GM12878 (cell line): ENCODE measurements at regions not wholly inside any gene's neighbourhood (a gene's known extent, or its start where the extent isn't known, plus 50 kb on each side); places are given as distances from the start of the nearest gene placed in this dataset.

Source experiments
- ATAC-seq: fragments of 200-7000 bp; cut with Tn5 transposase; 3 replicates; pipeline ENCODE4 v1.9.1; 2020; ENCODE audit warnings: mild to moderate bottlenecking, moderate library complexity
- BruUV-seq: library from RNA; stranded (reverse); fragments of 400-500 nt; replicated peaks from 2 replicates; lab custom pipeline; 2021; lab: Mats Ljungman, UMichigan
- CTCF ChIA-PET: fragments of 300-600 bp; sonication (Branson Sonifier 250); formaldehyde crosslinking; extraction: SDS; loops from one replicate; lab custom pipeline; 2021; ENCODE audit warnings: inconsistent platforms; lab: Yijun Ruan, JAX
- POLR2A ChIA-PET: fragments of 350-600 bp; formaldehyde crosslinking; extraction: SDS; loops from one replicate; lab custom pipeline; 2021; ENCODE audit warnings: inconsistent platforms; lab: Charles Lee
- RAD21 ChIA-PET: fragments of 300-600 bp; sonication (Branson Sonifier 250); formaldehyde crosslinking; loops from one replicate; lab custom pipeline; 2023; ENCODE audit warnings: antibody characterized with exemption; ENCODE audit not compliant: unreplicated experiment; lab: Charles Lee
- SMC1A ChIA-PET: fragments of 300-600 bp; sonication (Branson Sonifier 250); formaldehyde crosslinking; loops from one replicate; lab custom pipeline; 2023; ENCODE audit not compliant: unreplicated experiment, uncharacterized antibody; lab: Charles Lee
- DNase-seq: peaks from one replicate; pipeline ENCODE4 v3.0.0-alpha.2; 2011; ENCODE audit warnings: low read depth, low spot score
- FAIRE-seq: peaks from 3 replicates; lab custom pipeline; 2011; peaks lifted over from hg19 to GRCh38; lab: Jason Lieb, UNC
- H2AFZ ChIP-seq: 2 replicates; pipeline ENCODE4 v1.6.0; 2011; ENCODE audit warnings: low read depth, low read length, control low read depth; ENCODE audit not compliant: control insufficient read depth
- H3K27ac ChIP-seq: 2 replicates; pipeline ENCODE4 v1.5.1; 2011; ENCODE audit warnings: control low read depth; ENCODE audit not compliant: control insufficient read depth, insufficient read depth
- H3K27me3 ChIP-seq, 2 experiments: replicated peaks in 1 of 2; 2 replicates each; pipeline versions ENCODE4 v1.6.0 to v1.6.1; 2011; ENCODE audit warnings: low read length in 1 of 2; ENCODE audit not compliant: control insufficient read depth in 2 of 2, insufficient read depth in 2 of 2
- H3K36me3 ChIP-seq, 2 experiments: 2 replicates each; pipeline ENCODE4 v1.5.1; 2011; ENCODE audit warnings: low read length in 1 of 2; ENCODE audit not compliant: control insufficient read depth in 2 of 2, insufficient read depth in 2 of 2
- H3K4me1 ChIP-seq: 2 replicates; pipeline ENCODE4 v1.6.1; 2011; ENCODE audit warnings: mild to moderate bottlenecking, low read length, moderate library complexity, mixed read lengths; ENCODE audit not compliant: control insufficient read depth, insufficient read depth
- H3K4me2 ChIP-seq: 2 replicates; pipeline ENCODE4 v1.6.0; 2011; ENCODE audit warnings: control low read depth; ENCODE audit not compliant: control insufficient read depth, insufficient read depth
- H3K4me3 ChIP-seq: fragments of 200-600 bp; sonication (generic); 2 replicates; pipeline ENCODE4 v1.5.1; 2016
- H3K79me2 ChIP-seq: 2 replicates; pipeline ENCODE4 v1.6.0; 2011; ENCODE audit warnings: low read length; ENCODE audit not compliant: control insufficient read depth, insufficient read depth
- H3K9ac ChIP-seq: 2 replicates; pipeline ENCODE4 v1.8.0; 2011; ENCODE audit warnings: low read length, control low read depth, mixed read lengths; ENCODE audit not compliant: control insufficient read depth, insufficient read depth
- H3K9me3 ChIP-seq: replicated peaks from 3 replicates; pipeline ENCODE4 v1.5.1; 2011; ENCODE audit warnings: mild to moderate bottlenecking, low read length; ENCODE audit not compliant: control insufficient read depth, insufficient read depth
- H4K20me1 ChIP-seq: 2 replicates; pipeline ENCODE4 v1.6.0; 2011; ENCODE audit not compliant: control insufficient read depth, insufficient read depth
- BACH1 ChIP-seq: fragments of 450-650 bp; IDR thresholded peaks from 2 replicates; pipeline ENCODE4 v1.6.1; 2017; ENCODE audit warnings: mild to moderate bottlenecking, borderline replicate concordance
- BCL11A ChIP-seq: IDR thresholded peaks from 2 replicates; pipeline ENCODE4 v1.6.1; 2011; ENCODE audit warnings: low read depth, low read length
- CHD1 ChIP-seq: IDR thresholded peaks from 2 replicates; pipeline ENCODE4 v1.6.1; 2012; ENCODE audit warnings: low read depth, low read length, improper control_type of control experiment
- CREM ChIP-seq: IDR thresholded peaks from 2 replicates; pipeline ENCODE4 v1.6.1; 2014; ENCODE audit warnings: antibody characterized with exemption, low read depth
- FOXK2 ChIP-seq: fragments of 450-650 bp; IDR thresholded peaks from 2 replicates; pipeline ENCODE4 v1.6.1; 2017; ENCODE audit warnings: mild to moderate bottlenecking, moderate library complexity
- KAT2A ChIP-seq: conservative IDR thresholded peaks from 2 replicates; pipeline ENCODE4 v1.6.1; 2011; ENCODE audit warnings: low read depth, low read length; ENCODE audit not compliant: control insufficient read depth
- PAX8 ChIP-seq: fragments of 450-650 bp; IDR thresholded peaks from 2 replicates; pipeline ENCODE4 v1.6.1; 2017; ENCODE audit warnings: mild to moderate bottlenecking, moderate library complexity
- PML ChIP-seq: IDR thresholded peaks from 2 replicates; pipeline ENCODE4 v1.6.1; 2012; ENCODE audit warnings: low read length, inconsistent platforms
- RAD21 ChIP-seq: IDR thresholded peaks from 2 replicates; pipeline ENCODE4 v1.6.1; 2011; ENCODE audit warnings: mild to moderate bottlenecking, low read depth, low read length, moderate library complexity; ENCODE audit not compliant: insufficient read depth
- RBBP5 ChIP-seq: fragments of 200-600 bp; sonication (generic); conservative IDR thresholded peaks from 2 replicates; pipeline ENCODE4 v1.6.1; 2016
- SIN3A ChIP-seq: IDR thresholded peaks from 2 replicates; pipeline ENCODE4 v1.6.1; 2012; ENCODE audit warnings: low read depth, low read length, improper control_type of control experiment
- SMAD5 ChIP-seq: IDR thresholded peaks from 2 replicates; pipeline ENCODE4 v1.6.1; 2016; ENCODE audit warnings: antibody characterized with exemption, low read depth
- SP1 ChIP-seq: IDR thresholded peaks from one replicate; pipeline ENCODE4 v1.6.1; 2011; ENCODE audit warnings: low read depth, low read length
- SPI1 ChIP-seq: IDR thresholded peaks from 2 replicates; pipeline ENCODE4 v1.6.1; 2011; ENCODE audit warnings: low read depth, mild to moderate bottlenecking, low read length, moderate library complexity, borderline replicate concordance; ENCODE audit not compliant: insufficient read depth
- ZNF207 ChIP-seq: fragments of 450-650 bp; IDR thresholded peaks from 2 replicates; pipeline ENCODE4 v1.6.1; 2014; ENCODE audit warnings: antibody characterized with exemption, mild to moderate bottlenecking, borderline replicate concordance
- ZNF24 ChIP-seq: fragments of 450-650 bp; IDR thresholded peaks from 2 replicates; pipeline ENCODE4 v1.6.1; 2017; ENCODE audit warnings: antibody characterized with exemption, mild to moderate bottlenecking
- ZSCAN29 ChIP-seq: fragments of 450-650 bp; IDR thresholded peaks from 2 replicates; pipeline ENCODE4 v1.6.1; 2017; ENCODE audit warnings: mild to moderate bottlenecking, moderate library complexity
- WGBS: methylation state at CpG from one replicate; pipeline ENCODE4 v1.1.6; 2016; ENCODE audit warnings: low lambda C conversion rate; ENCODE audit not compliant: insufficient replicate concordance, insufficient coverage; ENCODE audit errors: missing lambda C conversion rate; 5-methylcytosine and 5-hydroxymethylcytosine counted together
- in situ Hi-C: fragments of 300-500 bp; cut with MboI; formaldehyde crosslinking; loops from 9 replicates; pipeline ENCODE4 v1.14.3; 2018; ENCODE audit warnings: mixed read lengths
- intact Hi-C: fragments of 100-400 bp; cut with micrococcal nuclease; formaldehyde crosslinking; loops from one replicate; pipeline ENCODE4 v1.14.2; 2022; ENCODE audit not compliant: unreplicated experiment
- TF ChIP-seq, protein P1 (sequence below): fragments of 450-650 bp; IDR thresholded peaks from 2 replicates; pipeline ENCODE4 v1.6.1; 2017; ENCODE audit warnings: borderline replicate concordance
- TF ChIP-seq, protein P2 (sequence below): fragments of 450-650 bp; IDR thresholded peaks from 2 replicates; pipeline ENCODE4 v1.6.1; 2016; ENCODE audit warnings: mild to moderate bottlenecking, moderate library complexity, borderline replicate concordance

DNA sequence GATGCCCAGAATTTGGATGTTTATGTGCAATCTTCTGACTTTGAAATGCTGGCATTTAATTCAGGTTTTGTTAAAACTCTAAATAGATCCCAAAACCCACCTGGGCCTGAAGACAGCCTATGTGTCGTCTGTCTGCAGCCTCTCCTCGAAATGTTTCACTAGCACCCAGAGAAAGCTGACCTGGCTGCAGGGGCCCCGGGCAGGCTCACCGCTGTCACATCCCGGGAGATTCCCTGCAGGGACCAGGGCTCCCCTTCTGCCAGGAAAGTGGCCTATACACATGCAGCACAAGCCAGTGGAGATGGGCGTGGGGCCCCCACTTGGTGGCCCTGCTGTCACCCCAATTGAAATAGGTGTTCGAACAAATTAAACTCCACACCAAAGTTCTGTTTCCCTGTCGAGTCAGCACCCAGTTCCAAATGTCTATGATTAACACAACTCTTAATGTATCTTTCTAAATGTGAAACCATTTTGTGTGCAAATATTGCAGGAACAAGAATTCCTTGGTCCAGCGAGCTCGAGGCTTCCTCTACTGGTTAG, 145.8 kb upstream of the ZNF507 start:
- TF ChIP-seq ZSCAN29 (no peak), RAD21 (no peak), ZNF24 (no peak), SP1 (no peak), PML (no peak), KAT2A (no peak), SPI1 (no peak), CHD1 (no peak), FOXK2 (no peak), BACH1 (no peak), BCL11A (no peak), ZNF207 (no peak), SMAD5 (no peak), CREM (no peak), PAX8 (no peak), SIN3A (no peak), RBBP5 (no peak)
- TF ChIP-seq, protein P1, sequence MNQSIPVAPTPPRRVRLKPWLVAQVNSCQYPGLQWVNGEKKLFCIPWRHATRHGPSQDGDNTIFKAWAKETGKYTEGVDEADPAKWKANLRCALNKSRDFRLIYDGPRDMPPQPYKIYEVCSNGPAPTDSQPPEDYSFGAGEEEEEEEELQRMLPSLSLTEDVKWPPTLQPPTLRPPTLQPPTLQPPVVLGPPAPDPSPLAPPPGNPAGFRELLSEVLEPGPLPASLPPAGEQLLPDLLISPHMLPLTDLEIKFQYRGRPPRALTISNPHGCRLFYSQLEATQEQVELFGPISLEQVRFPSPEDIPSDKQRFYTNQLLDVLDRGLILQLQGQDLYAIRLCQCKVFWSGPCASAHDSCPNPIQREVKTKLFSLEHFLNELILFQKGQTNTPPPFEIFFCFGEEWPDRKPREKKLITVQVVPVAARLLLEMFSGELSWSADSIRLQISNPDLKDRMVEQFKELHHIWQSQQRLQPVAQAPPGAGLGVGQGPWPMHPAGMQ, result no peak
- TF ChIP-seq, protein P2, sequence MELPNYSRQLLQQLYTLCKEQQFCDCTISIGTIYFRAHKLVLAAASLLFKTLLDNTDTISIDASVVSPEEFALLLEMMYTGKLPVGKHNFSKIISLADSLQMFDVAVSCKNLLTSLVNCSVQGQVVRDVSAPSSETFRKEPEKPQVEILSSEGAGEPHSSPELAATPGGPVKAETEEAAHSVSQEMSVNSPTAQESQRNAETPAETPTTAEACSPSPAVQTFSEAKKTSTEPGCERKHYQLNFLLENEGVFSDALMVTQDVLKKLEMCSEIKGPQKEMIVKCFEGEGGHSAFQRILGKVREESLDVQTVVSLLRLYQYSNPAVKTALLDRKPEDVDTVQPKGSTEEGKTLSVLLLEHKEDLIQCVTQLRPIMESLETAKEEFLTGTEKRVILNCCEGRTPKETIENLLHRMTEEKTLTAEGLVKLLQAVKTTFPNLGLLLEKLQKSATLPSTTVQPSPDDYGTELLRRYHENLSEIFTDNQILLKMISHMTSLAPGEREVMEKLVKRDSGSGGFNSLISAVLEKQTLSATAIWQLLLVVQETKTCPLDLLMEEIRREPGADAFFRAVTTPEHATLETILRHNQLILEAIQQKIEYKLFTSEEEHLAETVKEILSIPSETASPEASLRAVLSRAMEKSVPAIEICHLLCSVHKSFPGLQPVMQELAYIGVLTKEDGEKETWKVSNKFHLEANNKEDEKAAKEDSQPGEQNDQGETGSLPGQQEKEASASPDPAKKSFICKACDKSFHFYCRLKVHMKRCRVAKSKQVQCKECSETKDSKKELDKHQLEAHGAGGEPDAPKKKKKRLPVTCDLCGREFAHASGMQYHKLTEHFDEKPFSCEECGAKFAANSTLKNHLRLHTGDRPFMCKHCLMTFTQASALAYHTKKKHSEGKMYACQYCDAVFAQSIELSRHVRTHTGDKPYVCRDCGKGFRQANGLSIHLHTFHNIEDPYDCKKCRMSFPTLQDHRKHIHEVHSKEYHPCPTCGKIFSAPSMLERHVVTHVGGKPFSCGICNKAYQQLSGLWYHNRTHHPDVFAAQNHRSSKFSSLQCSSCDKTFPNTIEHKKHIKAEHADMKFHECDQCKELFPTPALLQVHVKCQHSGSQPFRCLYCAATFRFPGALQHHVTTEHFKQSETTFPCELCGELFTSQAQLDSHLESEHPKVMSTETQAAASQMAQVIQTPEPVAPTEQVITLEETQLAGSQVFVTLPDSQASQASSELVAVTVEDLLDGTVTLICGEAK, result no peak
- FAIRE-seq, result no peak
- Histone ChIP-seq H3K27ac (no peak overlapping the region), H3K79me2 (no peaks in the 10 kb centered on the region), H3K4me2 (no peak overlapping the region), H2AFZ (no peak overlapping the region), H3K9me3 (no peaks in the 10 kb centered on the region; the same call in 2 of the 3 replicates), H3K36me3 (no peaks in the 10 kb centered on the region), H3K4me1 (no peaks in the 10 kb centered on the region), H3K27me3 (no peaks in the 10 kb centered on the region), H3K4me3 (no peak overlapping the region), H4K20me1 (no peaks in the 10 kb centered on the region), H3K9ac (no peak overlapping the region)
- ATAC-seq, result no peak
- ChIA-PET RAD21 (no interaction called here), CTCF (no interaction called here), SMC1A (no interaction called here), POLR2A (no interaction called here)
- in situ Hi-C loops, result no loop called here
- intact Hi-C loops, result no loop called here
- WGBS, result 16% methylated on average over 10 of the region's 10 CpGs
- BruUV-seq, result no TSS peak
- no peak for DNase-seq
